NCI-H2029 treated with DMSO at 0.1 percent for 48 hours (cell line): ENCODE measurements at regions not wholly inside any gene's neighbourhood (a gene's known extent, or its start where the extent isn't known, plus 50 kb on each side); places are given as distances from the start of the nearest gene placed in this dataset.
A peak's percentile ranks its signal among the peaks of the same experiment; 100 is the strongest.

Experiments used
- DNase-seq: peaks from one replicate; lab custom pipeline; 2025; lab: John Stamatoyannopoulos, UW

- no peak for DNase-seq
Measured at GRCh38 chr12:125193376-125194152, 128.3 kb downstream of the AACS start.

- DNase-seq, result no peak
Measured at GRCh38 chr12:125194163-125194773, 129.0 kb downstream of the AACS start.

- no peak for DNase-seq
Measured at GRCh38 chr12:125194987-125195386, 129.8 kb downstream of the AACS start.

DNA sequence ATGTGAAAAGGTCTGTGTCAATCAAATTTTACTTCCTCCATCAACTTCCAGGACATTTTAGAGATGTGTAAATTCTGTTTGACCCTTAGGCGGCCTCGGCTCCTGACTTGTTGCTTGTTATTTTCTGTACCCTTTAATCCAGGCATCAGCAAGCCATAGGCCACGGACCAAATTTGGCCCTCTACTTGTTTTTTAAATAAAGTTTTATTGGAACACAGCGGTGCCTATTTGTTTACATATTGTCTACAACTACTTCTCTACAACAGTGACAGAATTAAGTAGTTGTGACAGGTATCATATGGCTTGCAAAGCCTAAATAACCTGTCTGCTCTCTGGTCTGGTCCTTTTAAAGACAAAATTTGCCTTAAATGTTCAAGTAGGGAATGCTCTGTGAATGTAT is 132.1 kb downstream of the AACS start:
- no peak for DNase-seq

- no peak for DNase-seq
Measured at GRCh38 chr12:125198652-125199051, 133.4 kb downstream of the AACS start.

GRCh38 chr12:125201090-125201489 is 135.9 kb downstream of the AACS start:
- DNase-seq, result no peak

DNA sequence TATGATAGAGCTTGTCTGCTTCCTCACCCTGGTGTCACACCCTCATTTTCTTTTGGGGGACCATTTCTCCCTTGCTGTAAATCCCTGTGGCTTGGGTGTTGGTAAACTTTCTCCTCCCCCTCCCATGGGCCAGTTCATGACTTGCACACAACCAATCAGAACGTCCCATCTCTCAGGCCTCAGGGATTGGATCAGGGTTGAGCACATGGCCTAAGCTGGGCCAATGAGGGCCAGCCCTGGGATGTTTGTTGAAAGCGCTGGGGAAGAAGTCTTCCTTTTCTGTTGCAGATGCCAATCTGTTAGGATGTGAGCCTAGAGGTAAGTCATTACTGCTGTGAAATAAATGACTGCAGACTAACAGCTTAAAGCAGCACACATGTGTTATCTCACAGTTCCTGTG is 136.7 kb downstream of the AACS start:
- no peak for DNase-seq

- no peak for DNase-seq
Measured at GRCh38 chr12:125202421-125202820, 137.2 kb downstream of the AACS start.

GRCh38 chr12:125203145-125203765 is 138.0 kb downstream of the AACS start:
- DNase-seq, result no peak

- DNase-seq, result no peak
Measured at GRCh38 chr12:125205386-125205785, 140.2 kb downstream of the AACS start.

GRCh38 chr12:125206711-125207110 is 141.5 kb downstream of the AACS start:
- no peak for DNase-seq

DNA sequence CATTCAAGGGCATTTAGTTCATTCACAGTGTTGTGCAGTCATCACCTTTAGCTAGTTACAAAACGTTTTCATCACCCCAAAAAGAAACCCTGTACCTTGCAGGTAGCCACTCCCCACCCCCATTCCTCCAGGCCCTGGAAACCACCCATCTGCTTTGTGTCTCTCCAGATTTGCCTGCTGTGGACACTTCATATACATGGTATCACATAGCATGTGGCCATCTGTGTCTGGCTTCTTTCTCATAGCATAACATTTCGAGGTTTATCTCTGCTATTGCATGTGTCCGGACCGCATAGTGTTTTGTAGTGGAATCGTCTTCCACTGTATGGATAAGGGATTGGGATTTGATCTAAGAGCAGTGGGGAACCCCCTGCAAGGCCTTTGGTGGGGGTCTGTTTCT is 143.1 kb downstream of the AACS start:
- DNase-seq, result no peak

DNA sequence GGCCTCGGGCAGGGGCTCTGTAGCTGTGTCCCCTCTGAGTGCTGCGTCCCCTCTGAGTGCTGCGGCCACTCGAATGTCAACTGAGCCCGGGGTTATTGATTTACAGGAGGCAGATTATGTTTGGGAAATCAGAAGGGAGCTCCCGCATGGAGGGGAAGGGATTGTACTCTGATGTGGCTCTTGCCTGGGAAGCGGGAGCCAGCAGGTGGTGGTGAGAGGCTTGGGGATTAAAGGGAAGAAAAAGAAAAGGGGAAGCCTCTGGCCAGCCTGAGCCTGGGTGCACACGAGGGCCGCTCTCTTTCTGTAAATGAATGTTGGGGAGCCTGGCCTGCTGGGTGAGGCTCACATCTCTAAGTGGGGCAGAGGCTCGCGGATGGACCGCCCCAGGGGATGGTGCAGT is 143.7 kb downstream of the AACS start:
- DNase-seq, result no peak

DNA sequence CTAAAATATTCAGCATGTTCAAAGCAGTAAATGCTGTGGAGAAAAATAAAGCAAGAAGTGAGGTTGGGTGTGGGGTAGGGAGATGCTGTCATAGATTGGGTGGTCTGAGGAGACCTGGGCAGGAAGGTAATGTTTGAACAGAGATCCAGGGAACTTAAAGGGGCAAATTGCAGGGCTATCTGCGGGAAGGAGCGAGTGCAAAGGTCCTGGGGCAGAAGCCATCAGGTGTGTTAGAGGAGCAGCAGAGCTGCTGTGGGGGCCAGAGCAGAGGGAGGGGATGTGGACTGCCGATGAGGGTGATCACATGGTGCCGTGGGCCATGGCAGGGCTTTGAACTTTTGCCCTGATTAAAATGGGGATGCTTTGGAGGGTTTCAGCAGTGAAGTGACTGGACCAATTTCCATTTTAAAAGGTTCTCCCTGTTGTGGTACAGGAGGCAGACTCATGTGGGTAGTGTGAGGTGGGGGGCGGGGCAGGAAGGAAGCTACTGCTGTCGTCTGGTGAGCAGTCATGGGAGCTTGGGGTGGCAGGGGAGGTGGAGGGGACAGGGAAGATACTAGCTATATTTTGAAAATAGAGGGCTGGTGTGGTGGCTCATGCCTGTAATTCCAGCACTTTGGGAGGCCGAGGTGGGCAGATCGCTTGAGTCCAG is 145.0 kb downstream of the AACS start:
- DNase-seq, result no peak

GRCh38 chr12:125211464-125211863 is 146.2 kb downstream of the AACS start:
- DNase-seq, result no peak

DNA sequence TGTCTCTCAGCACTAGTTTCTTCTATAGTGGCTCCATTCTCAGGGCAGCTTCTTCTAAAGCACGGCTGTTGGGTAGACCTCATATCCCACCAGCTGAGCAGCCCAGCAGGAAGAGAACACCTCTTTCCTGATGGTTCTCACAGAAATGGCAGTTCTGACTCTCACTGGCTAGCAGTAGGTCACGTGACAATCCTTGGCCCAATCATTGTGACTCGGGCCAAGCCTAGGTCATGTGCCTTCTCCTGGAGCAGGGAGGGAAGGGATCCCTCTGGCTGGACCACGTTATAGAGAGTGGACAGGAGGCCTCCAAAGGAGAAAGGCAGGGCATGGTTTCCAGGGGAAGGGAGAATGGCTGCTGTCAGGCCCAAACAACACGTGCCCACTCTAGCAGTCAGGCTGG is 149.1 kb downstream of the AACS start:
- DNase-seq, result no peak

GRCh38 chr12:125216756-125217155 is 151.5 kb downstream of the AACS start:
- no peak for DNase-seq

DNA sequence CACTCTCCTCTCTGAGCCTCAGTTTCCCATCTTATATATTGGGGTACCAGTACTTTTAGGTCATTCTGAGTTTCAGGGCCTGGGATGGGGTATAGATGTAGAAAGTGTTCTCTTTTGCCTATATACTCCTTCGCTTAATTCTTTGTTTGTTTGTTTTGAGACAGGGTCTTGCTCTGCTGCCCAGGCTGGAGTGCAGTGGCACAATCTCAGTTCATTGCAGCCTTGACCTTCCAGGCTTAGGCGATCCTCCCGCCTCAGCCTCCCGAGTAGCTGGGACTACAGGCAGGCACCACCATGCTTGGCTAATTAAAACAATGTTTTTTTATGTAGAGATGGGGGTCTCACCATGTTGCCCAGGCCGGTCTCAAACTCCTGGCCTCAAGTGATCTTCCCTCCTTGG is 152.1 kb downstream of the AACS start:
- DNase-seq, result no peak

- DNase-seq, result no peak
Measured at GRCh38 chr12:125218952-125219351, 153.7 kb downstream of the AACS start.

DNA sequence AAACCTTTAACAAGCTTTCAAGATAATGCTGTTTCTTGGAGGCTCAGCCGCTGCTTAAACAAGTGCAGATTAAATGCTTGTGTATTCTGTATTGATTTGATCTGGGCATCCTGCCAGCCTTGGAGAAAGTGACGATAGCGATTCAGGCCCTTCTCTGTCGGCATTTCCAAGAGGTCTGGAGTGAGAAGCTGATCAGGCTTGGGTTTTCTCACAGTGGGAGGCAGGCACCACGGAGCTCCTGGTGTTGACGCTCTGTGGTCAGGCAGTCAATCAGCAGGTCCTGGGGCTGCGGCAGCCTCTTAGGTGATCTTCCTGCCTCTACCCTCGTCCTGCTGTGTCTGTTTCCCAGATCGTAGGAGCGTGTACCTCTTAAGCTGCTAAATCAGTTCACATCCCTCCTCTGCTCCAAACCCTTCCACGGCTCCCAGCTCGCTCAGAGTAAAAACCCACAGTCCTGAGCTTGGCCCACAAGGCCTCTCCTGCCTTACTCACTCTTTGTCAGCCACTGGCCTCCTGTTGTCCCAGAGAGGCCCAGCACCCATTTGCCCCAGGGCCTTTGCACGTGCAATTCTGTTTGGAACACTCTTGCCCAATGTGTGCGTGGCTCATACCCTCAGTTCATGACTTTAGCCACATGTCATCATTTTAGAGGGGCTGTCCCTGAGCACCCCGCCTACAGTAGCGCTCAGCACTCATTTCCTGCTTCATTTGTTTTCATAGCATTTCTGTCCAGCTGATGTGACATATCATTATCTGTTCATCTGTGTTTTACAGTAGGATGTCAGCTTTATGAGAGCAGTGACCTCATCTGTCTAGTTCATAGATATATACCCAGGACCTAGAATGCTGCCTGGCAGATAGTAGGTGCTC is 155.4 kb downstream of the AACS start:
- peak; percentile 52 for DNase-seq

- DNase-seq, result no peak
Measured at GRCh38 chr12:125221602-125222001, 156.4 kb downstream of the AACS start.

DNA sequence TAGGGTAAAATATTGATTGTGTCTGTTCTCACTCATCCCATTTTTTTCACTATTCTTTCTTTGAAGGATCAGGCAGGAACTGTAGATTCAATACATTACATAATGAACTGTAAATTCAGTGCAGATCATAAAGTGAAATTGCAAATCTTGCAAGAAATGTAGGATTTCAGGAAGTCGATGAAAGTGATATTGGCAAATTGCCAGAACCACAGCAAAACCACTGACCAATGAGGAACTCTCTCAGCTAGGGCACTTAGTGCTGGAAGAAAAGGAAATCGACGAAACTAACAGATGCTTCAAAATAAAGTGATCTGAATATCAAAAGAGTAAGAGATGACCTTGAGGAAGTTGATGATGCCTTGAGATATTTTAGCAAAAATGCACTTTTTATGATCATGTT is 157.6 kb downstream of the AACS start:
- no peak for DNase-seq
